SK-N-DZ (cell line): ENCODE measurements at regions not wholly inside any gene's neighbourhood (a gene's known extent, or its start where the extent isn't known, plus 50 kb on each side); places are given as distances from the start of the nearest gene placed in this dataset.

Experiments
- DNase-seq: peaks from one replicate; pipeline ENCODE4 v3.0.0-alpha.2; 2015; ENCODE audit warnings: low spot score

GRCh38 chr7:136179851-136180721, 202.9 kb upstream of the MTPN start:
- DNase-seq: no peak

- no peak for DNase-seq
These were observed 202.0 kb upstream of the MTPN start for GRCh38 chr7:136179154-136179553.

GRCh38 chr7:136174477-136175125, 197.4 kb upstream of the MTPN start:
- no peak for DNase-seq

- DNase-seq: no peak
These were observed 196.7 kb upstream of the MTPN start for GRCh38 chr7:136173874-136174273.

GRCh38 chr7:136171233-136171632, 194.1 kb upstream of the MTPN start:
- DNase-seq: no peak

- no peak for DNase-seq
These were observed 191.7 kb upstream of the MTPN start for GRCh38 chr7:136168821-136169220.

- peak; percentile 71 for DNase-seq
These were observed 190.8 kb upstream of the MTPN start for GRCh38 chr7:136167991-136168390.

GRCh38 chr7:136166521-136166920, 189.4 kb upstream of the MTPN start:
- no peak for DNase-seq

GRCh38 chr7:136163340-136163801, 186.2 kb upstream of the MTPN start:
- DNase-seq: no peak

- no peak for DNase-seq
These were observed 173.2 kb upstream of the MTPN start for GRCh38 chr7:136150311-136150710.

GRCh38 chr7:136148920-136149319, 171.8 kb upstream of the MTPN start:
- no peak for DNase-seq

- DNase-seq: no peak
These were observed 169.8 kb upstream of the MTPN start for GRCh38 chr7:136146925-136147324.

- no peak for DNase-seq
These were observed 167.0 kb upstream of the MTPN start for GRCh38 chr7:136144182-136144581.

- no peak for DNase-seq
These were observed 166.1 kb upstream of the MTPN start for GRCh38 chr7:136143271-136143670.

GRCh38 chr7:136142583-136142982, 165.4 kb upstream of the MTPN start:
- no peak for DNase-seq

- no peak for DNase-seq
These were observed 163.3 kb upstream of the MTPN start for GRCh38 chr7:136140469-136140868.

- peak; percentile 84 for DNase-seq
These were observed 162.3 kb upstream of the MTPN start for GRCh38 chr7:136139417-136139816.

- peak; percentile 92 for DNase-seq
These were observed 161.8 kb upstream of the MTPN start for GRCh38 chr7:136138991-136139390.

GRCh38 chr7:136136906-136137454, 159.8 kb upstream of the MTPN start:
- peak; percentile 84 for DNase-seq

- peak; percentile 36 for DNase-seq
These were observed 157.3 kb upstream of the MTPN start for GRCh38 chr7:136134503-136134902.

- no peak for DNase-seq
These were observed 156.4 kb upstream of the MTPN start for GRCh38 chr7:136133551-136133950.

GRCh38 chr7:136131304-136131630, 154.1 kb upstream of the MTPN start:
- no peak for DNase-seq
